ENCODE measurements at regions not wholly inside any gene's neighbourhood (a gene's known extent, or its start where the extent isn't known, plus 50 kb on each side); places are given as distances from the start of the nearest gene placed in this dataset.
"Not testable (repeated sequence)": the region's sequence is repeated elsewhere in the genome, so short reads cannot be mapped to it uniquely, and the experiment has no call there.

GRCh38 chr9:11182001-11182400, 569.2 kb upstream of the PTPRD start:
- DNase-seq (no peak), FAIRE-seq (no peak)
- Histone ChIP-seq H3K4me3 (ENCODE audit: low read length in 3 of 3) (no peak overlapping the region), H3K9ac (ENCODE audit: low read length in 3 of 3) (no peak overlapping the region), H3K9me3 (ENCODE audit: control insufficient read depth in 2 of 3, insufficient read depth in 1 of 3, low read length in 3 of 3) (peaks cover 0 to 5% (median 4%) of the 10 kb centered on the region in 3 donors), H3K27ac (ENCODE audit: low read depth in 2 of 2, low read length in 2 of 2) (no peak overlapping the region), H3K4me1 (ENCODE audit: control insufficient read depth in 2 of 3, insufficient read depth in 2 of 3, low read depth in 1 of 3, low read length in 3 of 3) (no peaks in the 10 kb centered on the region), H3K27me3 (ENCODE audit: control insufficient read depth, insufficient read depth, low read length) (no peaks in the 10 kb centered on the region), H3K36me3 (ENCODE audit: control insufficient read depth in 2 of 3, insufficient read depth in 3 of 3, low read length in 3 of 3) (no peaks in the 10 kb centered on the region)
- TF ChIP-seq CTCF (IDR thresholded peaks at IDR 0.05; ENCODE audit: borderline replicate concordance, extremely low read depth, insufficient read depth), result no peak
- intact Hi-C loops (cut with DNase I), result no loop called here

GRCh38 chr9:11190719-11191118, 577.9 kb upstream of the PTPRD start:
- intact Hi-C loops (cut with DNase I), result no loop called here
- no peak for DNase-seq
- TF ChIP-seq CTCF (IDR thresholded peaks at IDR 0.05; ENCODE audit: borderline replicate concordance, extremely low read depth, insufficient read depth), result no peak
- H3K36me3 ChIP-seq (ENCODE audit: control insufficient read depth in 2 of 3, insufficient read depth in 3 of 3, low read length in 3 of 3), result no peaks in the 10 kb centered on the region
- no peak for FAIRE-seq
- no peaks in the 10 kb centered on the region for H3K27me3 ChIP-seq (ENCODE audit: control insufficient read depth, insufficient read depth, low read length)
- H3K4me1 ChIP-seq (ENCODE audit: control insufficient read depth in 2 of 3, insufficient read depth in 2 of 3, low read depth in 1 of 3, low read length in 3 of 3), result no peaks in the 10 kb centered on the region
- no peak overlapping the region for H3K9ac ChIP-seq (ENCODE audit: low read length in 3 of 3)
- no peak overlapping the region for H3K4me3 ChIP-seq (ENCODE audit: low read length in 3 of 3)
- peaks cover 0 to 2% (median 0%) of the 10 kb centered on the region in 3 donors for H3K9me3 ChIP-seq (ENCODE audit: control insufficient read depth in 2 of 3, insufficient read depth in 1 of 3, low read length in 3 of 3)
- no peak overlapping the region for H3K27ac ChIP-seq (ENCODE audit: low read depth in 2 of 2, low read length in 2 of 2)

- Histone ChIP-seq H3K27me3 (ENCODE audit: control insufficient read depth, insufficient read depth, low read length) (no peaks in the 10 kb centered on the region), H3K4me3 (ENCODE audit: low read length in 3 of 3) (no peak overlapping the region), H3K27ac (ENCODE audit: low read depth in 2 of 2, low read length in 2 of 2) (no peak overlapping the region), H3K4me1 (ENCODE audit: control insufficient read depth in 2 of 3, insufficient read depth in 2 of 3, low read depth in 1 of 3, low read length in 3 of 3) (no peaks in the 10 kb centered on the region), H3K9ac (ENCODE audit: low read length in 3 of 3) (no peak overlapping the region), H3K36me3 (ENCODE audit: control insufficient read depth in 2 of 3, insufficient read depth in 3 of 3, low read length in 3 of 3) (no peaks in the 10 kb centered on the region), H3K9me3 (ENCODE audit: control insufficient read depth in 2 of 3, insufficient read depth in 1 of 3, low read length in 3 of 3) (peaks cover 0 to 2% (median 0%) of the 10 kb centered on the region in 3 donors)
- DNase-seq (no peak), FAIRE-seq (no peak)
- no peak for TF ChIP-seq CTCF (IDR thresholded peaks at IDR 0.05; ENCODE audit: borderline replicate concordance, extremely low read depth, insufficient read depth)
- intact Hi-C loops (cut with DNase I), result no loop called here
Observed at GRCh38 chr9:11192993-11193392, 580.2 kb upstream of the PTPRD start.

GRCh38 chr9:11194246-11194645, 581.4 kb upstream of the PTPRD start:
- peaks cover 0 to 2% (median 0%) of the 10 kb centered on the region in 3 donors for H3K9me3 ChIP-seq (ENCODE audit: control insufficient read depth in 2 of 3, insufficient read depth in 1 of 3, low read length in 3 of 3)
- no peak for FAIRE-seq
- H3K9ac ChIP-seq (ENCODE audit: low read length in 3 of 3), result no peak overlapping the region
- H3K27me3 ChIP-seq (ENCODE audit: control insufficient read depth, insufficient read depth, low read length), result no peaks in the 10 kb centered on the region
- no peak for TF ChIP-seq CTCF (IDR thresholded peaks at IDR 0.05; ENCODE audit: borderline replicate concordance, extremely low read depth, insufficient read depth)
- no peaks in the 10 kb centered on the region for H3K4me1 ChIP-seq (ENCODE audit: control insufficient read depth in 2 of 3, insufficient read depth in 2 of 3, low read depth in 1 of 3, low read length in 3 of 3)
- intact Hi-C loops (cut with DNase I), result no loop called here
- H3K4me3 ChIP-seq (ENCODE audit: low read length in 3 of 3), result no peak overlapping the region
- no peak for DNase-seq
- no peaks in the 10 kb centered on the region for H3K36me3 ChIP-seq (ENCODE audit: control insufficient read depth in 2 of 3, insufficient read depth in 3 of 3, low read length in 3 of 3)
- no peak overlapping the region for H3K27ac ChIP-seq (ENCODE audit: low read depth in 2 of 2, low read length in 2 of 2)

- H3K4me1 ChIP-seq (ENCODE audit: control insufficient read depth in 2 of 3, insufficient read depth in 2 of 3, low read depth in 1 of 3, low read length in 3 of 3); H3K27me3 ChIP-seq (ENCODE audit: control insufficient read depth, insufficient read depth, low read length); H3K36me3 ChIP-seq (ENCODE audit: control insufficient read depth in 2 of 3, insufficient read depth in 3 of 3, low read length in 3 of 3); H3K4me3 ChIP-seq (ENCODE audit: low read length in 3 of 3); FAIRE-seq; intact Hi-C loops (cut with DNase I); H3K9me3 ChIP-seq (ENCODE audit: control insufficient read depth in 2 of 3, insufficient read depth in 1 of 3, low read length in 3 of 3); H3K9ac ChIP-seq (ENCODE audit: low read length in 3 of 3); H3K27ac ChIP-seq (ENCODE audit: low read depth in 2 of 2, low read length in 2 of 2): not testable (repeated sequence)
- DNase-seq, result peak in 1 of 5 donors; percentile 51
Observed at GRCh38 chr9:11196840-11197365, 584.1 kb upstream of the PTPRD start.

Measured in kidney (tissue), 13 donors.